Fibroblast of skin of right biceps (primary cell): ENCODE measurements at regions not wholly inside any gene's neighbourhood (a gene's known extent, or its start where the extent isn't known, plus 50 kb on each side); places are given as distances from the start of the nearest gene placed in this dataset.
A peak's percentile ranks its signal among the peaks of the same experiment; 100 is the strongest.
"Not testable (repeated sequence)": the region's sequence is repeated elsewhere in the genome, so short reads cannot be mapped to it uniquely, and the experiment has no call there.

Source experiments
- DNase-seq: peaks from one replicate; pipeline ENCODE4 v3.0.0-alpha.2; 2013

GRCh38 chr3:102038477-102039142 lies 189.3 kb downstream of the NFKBIZ start:
- DNase-seq: no peak

DNA sequence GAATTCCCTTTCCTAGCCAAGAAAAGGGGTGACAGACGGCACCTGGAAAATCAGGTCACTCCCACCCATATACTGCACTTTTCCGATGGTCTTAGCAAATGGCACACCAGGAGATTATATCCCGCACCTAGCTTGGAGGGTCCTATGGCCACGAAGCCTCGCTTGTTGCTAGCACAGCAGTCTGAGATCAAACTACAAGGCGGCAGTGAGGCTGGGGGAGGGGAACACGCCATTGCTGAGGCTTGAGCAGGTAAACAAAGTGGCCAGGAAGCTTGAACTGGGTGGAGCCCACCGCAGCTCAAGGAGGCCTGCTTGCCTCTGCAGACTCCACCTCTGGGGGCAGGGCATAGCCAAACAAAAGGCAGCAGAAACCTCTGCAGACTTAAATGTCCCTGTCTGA lies 190.8 kb downstream of the NFKBIZ start:
- not testable (repeated sequence) for DNase-seq

DNA sequence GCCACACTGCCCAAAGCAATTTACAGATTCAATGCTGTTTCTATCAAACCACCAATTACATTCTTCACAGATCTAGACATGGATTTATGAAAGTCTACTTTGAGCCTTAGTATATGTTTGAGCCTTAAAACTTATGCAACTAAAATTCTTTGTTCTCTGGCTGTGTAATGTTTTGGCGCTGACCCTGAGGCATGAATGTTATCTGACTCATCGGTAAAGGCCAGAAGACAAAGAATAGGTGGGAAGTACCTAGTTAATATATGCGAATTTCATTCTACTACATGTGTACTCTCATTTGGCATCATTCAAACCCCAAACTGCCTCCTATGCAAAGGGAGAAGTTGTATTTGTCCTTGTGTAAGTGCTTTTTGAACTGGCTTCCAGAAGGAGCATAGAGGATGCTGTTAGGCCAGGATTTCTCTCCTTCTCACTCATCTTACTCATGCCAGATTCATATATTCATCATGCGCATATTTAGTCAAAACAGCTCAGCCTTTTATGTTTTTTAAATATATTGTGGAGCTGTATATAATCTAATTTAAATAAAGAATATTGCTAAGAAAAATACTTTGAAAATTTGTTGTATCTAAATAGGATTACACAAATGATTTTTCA lies 204.2 kb downstream of the NFKBIZ start:
- peak; percentile 65 for DNase-seq

GRCh38 chr3:102054543-102055080 lies 205.3 kb downstream of the NFKBIZ start:
- no peak for DNase-seq

GRCh38 chr3:102057781-102058421 lies 208.6 kb downstream of the NFKBIZ start:
- no peak for DNase-seq

DNA sequence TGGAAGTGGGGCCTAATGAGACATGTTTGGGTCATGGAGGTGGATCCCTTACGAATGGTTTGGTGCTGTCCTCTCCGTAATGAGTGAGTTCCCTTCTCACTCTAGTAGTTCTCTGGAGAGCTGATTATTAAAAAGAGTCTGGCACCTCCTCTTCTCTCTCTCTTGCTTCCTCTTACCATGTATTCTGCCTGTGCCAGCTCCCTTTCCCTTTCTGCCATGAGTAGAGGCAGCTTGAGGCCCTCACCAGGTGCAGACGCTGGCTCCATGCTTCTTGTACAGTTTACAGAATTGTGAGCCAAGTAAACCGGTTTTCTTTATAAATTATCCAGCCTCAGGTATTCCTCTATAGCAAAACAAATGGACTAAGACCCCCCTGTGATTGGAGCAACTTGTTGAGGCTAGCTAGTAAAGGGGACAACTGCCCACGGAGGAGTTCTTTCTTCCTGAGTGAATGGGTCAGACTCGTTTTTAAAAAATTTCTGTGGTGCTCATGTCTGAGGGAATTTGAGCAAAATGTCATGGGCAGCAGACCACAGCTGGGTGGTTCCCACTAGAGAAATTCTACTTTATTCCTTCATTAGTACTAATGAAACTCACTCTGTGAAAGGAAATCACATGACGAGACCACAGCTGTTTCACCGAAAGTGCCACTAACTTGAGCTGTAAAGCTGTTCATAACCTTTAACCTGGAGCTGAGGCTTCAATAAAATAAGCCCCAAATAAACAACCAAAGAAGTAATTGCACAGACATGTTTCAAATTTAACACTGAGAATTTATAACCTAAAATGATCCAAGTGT lies 210.0 kb downstream of the NFKBIZ start:
- DNase-seq: no peak

GRCh38 chr3:102060814-102061213 lies 211.5 kb downstream of the NFKBIZ start:
- no peak for DNase-seq

DNA sequence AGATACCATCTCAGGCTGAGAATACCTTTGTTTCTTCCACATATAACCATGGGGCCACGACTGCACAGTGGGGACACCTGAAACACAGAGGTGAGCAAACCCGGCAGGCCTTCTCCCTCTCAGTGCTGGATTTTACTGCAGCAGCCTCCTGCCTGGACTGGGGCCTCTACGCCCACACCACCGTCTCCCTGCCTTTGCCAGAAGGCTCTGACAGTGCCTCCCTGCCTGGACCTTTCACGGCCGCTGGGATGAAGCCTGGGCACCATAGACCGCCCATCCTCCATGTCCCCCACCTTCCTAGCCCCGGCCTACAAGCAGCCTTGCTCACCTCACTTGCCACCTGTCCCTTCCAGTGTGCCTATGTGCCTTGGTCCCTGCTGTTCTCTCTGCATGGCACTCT lies 214.3 kb downstream of the NFKBIZ start:
- no peak for DNase-seq

DNA sequence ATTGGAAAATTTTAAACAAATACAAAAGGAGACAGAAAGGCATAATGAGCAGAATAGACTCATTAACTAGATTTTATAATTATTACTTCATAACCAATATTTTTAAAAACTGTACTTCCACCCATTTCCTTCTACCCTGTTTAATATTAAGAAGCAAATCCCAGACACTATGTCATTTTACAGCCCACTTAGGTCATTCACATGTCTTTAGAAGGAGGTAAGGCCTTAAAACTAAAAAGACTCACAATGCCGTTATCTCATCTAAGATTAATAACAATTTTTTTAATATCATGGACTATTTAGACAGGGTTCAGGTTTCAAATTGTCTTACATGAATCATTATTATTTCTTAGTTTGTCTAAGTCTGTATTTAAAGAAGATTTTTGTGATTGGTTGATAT lies 217.2 kb downstream of the NFKBIZ start:
- no peak for DNase-seq

DNA sequence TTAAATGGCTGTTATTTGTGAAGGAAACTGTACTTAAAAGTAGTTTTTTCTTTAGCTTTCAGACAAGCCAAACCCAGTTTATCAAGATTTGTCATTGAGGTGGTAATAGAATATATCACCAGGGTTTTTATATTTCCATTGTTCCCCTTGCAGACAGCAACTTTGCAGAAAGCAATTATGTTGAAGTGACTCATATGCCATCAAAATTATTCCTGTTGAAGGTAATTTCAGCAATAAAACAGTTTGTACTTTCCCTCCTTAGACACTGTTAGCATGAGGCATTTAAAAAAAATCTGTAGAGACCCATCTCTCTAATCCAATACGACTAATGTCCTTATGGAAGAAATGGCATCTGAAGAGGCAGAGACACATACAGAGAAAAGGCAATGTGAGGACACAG lies 219.0 kb downstream of the NFKBIZ start:
- DNase-seq: peak; percentile 32

GRCh38 chr3:102068736-102069135 lies 219.4 kb downstream of the NFKBIZ start:
- no peak for DNase-seq

DNA sequence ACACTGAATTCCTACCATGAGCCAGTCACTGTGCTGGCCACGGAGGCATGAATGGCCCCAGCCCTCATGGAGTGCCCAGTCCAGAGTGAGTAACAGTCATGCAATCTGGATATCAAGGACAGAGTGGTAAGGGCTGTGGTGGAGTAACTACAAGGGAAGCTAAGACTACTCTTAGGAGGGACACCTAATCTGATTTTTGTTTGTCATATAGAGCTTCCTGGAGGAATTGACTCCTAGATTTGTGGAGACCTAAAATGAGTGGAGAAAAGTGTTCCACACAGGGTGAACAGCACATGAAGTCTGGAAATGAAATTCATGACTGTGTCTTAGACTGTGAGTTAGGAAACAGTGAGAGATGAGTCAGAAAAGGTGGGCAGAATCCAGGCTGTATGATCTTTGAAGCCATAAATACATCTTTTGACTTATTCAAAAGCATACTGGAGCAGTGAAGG lies 219.9 kb downstream of the NFKBIZ start:
- DNase-seq: peak; percentile 78

- no peak for DNase-seq
These were observed 225.6 kb downstream of the NFKBIZ start for GRCh38 chr3:102074946-102075345.

DNA sequence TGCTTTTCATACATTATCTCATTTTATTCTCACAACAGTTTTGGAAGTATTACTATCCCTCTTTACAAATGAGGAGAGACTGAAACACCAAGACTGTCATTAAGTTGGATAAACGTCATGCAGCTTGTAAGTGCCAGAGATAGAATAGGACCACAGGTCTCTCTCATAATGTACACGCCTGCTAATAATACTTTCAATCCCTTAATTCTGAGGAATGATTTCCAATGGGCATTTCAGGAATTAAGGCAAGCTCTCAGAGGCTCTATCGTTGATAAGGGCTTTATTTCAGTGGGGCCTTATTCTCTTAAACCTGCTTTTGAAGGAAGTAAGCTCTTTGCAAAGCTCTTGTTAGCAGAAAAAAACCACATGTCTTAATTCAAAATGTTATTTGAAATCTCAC lies 229.1 kb downstream of the NFKBIZ start:
- no peak for DNase-seq

GRCh38 chr3:102078854-102079808 lies 229.8 kb downstream of the NFKBIZ start:
- no peak for DNase-seq

- DNase-seq: no peak
These were observed 230.5 kb downstream of the NFKBIZ start for GRCh38 chr3:102079809-102080197.

GRCh38 chr3:102081572-102082289 lies 232.4 kb downstream of the NFKBIZ start:
- no peak for DNase-seq

GRCh38 chr3:102083473-102083872 lies 234.2 kb downstream of the NFKBIZ start:
- no peak for DNase-seq

DNA sequence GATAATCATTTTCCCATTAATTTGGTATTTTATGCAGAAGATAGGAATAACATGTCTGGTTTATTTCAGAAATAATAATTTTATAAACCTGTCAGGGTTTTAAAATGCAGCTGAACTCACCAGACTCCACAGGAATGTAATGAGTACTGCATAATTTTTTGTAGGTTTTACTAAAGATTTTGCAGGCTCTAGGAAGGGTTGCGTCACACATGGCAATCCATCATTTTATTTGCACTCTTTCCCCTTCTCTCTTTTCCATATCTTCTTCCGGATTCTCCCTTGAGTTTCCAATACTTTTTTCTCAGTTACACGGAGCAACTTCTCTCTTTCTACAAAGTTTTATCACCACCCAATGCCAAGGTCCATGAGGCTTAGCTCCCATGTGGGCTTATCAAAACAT lies 234.7 kb downstream of the NFKBIZ start:
- peak; percentile 67 for DNase-seq

DNA sequence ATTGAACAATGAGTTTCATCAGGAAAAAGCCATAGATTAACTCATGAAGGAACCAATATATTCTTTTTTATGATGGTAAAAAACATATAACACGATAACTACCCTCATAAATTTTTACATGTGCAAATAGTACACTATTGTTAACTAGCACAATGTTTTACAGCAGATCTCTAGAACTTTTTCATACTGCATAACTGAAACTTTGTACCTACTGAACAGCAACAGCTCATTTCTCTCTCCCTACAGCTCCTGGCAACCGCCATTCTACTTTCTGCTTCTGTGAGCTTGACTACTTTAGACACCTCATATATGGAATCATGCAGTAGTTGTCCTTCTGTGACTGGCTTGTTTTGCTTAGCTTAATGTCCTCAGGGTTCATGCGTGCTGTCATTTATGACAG lies 235.4 kb downstream of the NFKBIZ start:
- no peak for DNase-seq

DNA sequence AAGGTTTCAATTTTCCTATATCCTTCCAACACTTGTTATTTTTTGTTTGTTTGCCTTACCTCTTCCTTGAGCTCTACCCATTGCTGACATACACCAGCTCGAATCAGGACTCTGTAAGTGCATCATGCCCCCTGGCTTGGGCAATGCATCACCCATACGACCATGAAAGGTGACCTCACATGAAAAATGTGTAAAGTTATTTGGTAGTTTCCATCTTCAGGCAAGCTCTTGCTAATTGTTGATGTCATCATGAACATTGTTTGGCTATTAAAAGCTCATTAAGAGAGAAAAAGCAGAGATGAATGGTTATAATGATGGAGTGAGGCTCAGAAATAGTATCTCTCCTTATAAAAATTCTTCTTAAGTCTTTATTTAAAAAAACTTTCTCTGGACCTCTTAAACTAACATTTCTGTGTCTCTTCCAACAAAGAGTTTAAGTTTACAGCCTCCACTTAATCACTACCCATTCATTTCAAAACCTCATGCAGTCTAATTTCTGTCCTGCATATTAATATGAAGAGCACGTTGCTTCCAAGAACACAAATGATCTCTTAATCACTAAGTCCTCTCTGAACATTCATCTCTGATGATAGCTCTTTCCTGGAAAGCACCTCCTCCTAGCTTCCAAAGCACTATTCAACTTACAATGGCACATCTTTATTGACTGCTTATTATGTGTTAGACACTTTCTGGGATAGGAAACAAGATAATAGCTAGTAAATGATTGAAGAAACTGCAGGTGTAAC lies 236.3 kb downstream of the NFKBIZ start:
- DNase-seq: peak; percentile 20
